ENCODE measurements at regions not wholly inside any gene's neighbourhood (a gene's known extent, or its start where the extent isn't known, plus 50 kb on each side); places are given as distances from the start of the nearest gene placed in this dataset.

DNA sequence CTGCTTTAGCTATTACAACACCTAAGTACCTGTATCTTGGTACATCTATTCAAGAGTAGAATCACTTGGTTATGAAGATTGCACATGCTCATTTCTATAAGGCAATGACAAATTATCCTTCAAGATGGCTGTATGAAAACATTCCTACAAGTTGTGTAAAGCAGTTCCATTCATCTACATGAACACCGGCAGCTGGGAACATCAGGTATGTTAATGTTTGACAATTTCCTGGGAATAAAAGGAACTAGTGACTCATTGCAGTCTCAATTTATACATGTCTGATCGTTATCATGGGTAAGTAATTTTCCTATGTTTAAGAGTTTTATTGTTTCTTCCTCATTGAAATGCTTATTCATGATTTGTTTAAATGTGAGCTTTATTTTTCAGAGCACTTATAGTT is 203.2 kb upstream of the SEMA3E start:
- TF ChIP-seq, protein P1, sequence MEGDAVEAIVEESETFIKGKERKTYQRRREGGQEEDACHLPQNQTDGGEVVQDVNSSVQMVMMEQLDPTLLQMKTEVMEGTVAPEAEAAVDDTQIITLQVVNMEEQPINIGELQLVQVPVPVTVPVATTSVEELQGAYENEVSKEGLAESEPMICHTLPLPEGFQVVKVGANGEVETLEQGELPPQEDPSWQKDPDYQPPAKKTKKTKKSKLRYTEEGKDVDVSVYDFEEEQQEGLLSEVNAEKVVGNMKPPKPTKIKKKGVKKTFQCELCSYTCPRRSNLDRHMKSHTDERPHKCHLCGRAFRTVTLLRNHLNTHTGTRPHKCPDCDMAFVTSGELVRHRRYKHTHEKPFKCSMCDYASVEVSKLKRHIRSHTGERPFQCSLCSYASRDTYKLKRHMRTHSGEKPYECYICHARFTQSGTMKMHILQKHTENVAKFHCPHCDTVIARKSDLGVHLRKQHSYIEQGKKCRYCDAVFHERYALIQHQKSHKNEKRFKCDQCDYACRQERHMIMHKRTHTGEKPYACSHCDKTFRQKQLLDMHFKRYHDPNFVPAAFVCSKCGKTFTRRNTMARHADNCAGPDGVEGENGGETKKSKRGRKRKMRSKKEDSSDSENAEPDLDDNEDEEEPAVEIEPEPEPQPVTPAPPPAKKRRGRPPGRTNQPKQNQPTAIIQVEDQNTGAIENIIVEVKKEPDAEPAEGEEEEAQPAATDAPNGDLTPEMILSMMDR (IDR thresholded peaks at IDR 0.05; ENCODE audit: low read depth, low read length), result no peak
- DNase-seq (ENCODE audit: low read depth in 2 of 2), result no peak
- H3K4me3 ChIP-seq (replicated peaks in 1 of 2; ENCODE audit: low read depth in 2 of 2, low read length in 2 of 2), result no peak overlapping the region

DNA sequence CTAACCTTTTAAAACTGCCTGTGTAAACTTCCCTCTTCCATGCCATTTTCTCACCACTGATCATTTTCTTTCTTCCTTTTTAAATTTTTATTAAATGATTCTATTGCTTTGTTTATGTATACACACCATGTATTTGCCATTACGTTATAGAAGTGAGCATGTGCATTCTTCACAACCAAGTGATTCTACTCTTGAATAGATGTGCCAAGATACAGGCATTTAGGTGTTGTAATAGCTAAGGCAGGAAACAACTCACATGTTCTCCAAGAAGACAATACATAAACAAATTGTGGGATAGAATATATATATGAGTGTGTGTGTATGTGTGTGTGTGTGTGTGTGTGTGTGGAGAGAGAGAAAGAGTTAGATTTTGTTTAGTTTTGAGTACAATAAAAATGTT is 202.6 kb upstream of the SEMA3E start:
- DNase-seq (ENCODE audit: low read depth in 2 of 2), result no peak
- no peak overlapping the region for H3K4me3 ChIP-seq (replicated peaks in 1 of 2; ENCODE audit: low read depth in 2 of 2, low read length in 2 of 2)
- TF ChIP-seq, protein P1 (IDR thresholded peaks at IDR 0.05; ENCODE audit: low read depth, low read length), result no peak

DNA sequence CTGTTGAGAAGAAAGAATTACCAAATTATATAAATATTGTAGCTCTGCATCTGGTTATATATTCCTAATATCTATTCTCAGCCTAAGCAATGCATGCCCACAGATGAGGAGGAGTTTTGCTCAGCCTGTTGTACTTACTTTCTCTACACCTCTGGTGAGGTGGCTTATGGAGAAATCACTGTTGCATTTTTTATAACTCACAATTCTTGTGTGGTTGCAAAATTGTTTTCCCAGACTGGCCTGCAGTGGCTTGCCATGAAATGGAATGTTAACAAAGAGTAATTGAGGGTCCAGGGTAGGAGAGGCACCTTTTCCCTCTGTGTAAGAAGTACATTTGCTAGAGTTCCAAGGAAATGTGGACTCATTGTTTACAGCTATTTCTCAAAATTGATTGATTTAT is 202.0 kb upstream of the SEMA3E start:
- H3K4me3 ChIP-seq (replicated peaks in 1 of 2; ENCODE audit: low read depth in 2 of 2, low read length in 2 of 2), result no peak overlapping the region
- TF ChIP-seq, protein P1 (IDR thresholded peaks at IDR 0.05; ENCODE audit: low read depth, low read length), result no peak
- DNase-seq (ENCODE audit: low read depth in 2 of 2), result no peak

DNA sequence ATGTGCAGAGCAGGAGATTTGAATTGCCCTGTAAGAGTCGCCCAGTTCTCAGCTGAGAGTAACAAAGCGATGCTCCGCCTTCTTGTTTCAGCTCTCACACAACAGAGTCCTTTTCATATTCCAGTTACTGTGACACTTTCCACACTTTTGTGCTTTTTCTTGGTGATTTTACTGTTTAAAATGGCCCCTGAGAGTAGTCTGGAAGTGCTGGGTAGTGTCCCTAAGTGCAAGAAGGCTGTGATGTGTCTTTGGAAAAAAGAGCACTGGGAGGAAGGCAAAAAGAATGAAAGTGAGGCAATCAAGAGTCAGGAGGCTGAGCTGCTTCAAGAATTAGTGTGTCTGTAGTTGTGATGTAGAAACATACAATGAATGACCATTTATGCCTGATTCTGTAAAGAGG is 201.2 kb upstream of the SEMA3E start:
- DNase-seq (ENCODE audit: low read depth in 2 of 2), result no peak
- TF ChIP-seq, protein P1 (IDR thresholded peaks at IDR 0.05; ENCODE audit: low read depth, low read length), result no peak

DNA sequence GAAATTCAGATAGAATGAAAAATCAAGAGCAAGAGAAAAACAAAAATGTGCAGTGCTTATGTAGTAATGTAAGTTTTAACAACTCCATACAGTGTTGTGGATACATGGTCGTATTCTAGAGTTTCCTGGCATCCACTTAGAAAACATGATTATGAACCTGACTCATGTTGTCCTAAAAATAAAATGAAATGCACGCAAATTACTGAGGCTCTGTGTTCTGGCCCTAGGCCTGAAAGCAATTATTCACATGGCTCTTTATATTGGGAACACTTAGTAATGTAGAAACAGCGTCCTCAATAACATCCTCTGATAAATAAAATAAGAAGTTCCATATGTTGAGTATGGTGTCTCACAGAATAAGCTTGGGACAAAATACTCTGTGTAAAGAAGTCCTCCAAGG is 200.2 kb upstream of the SEMA3E start:
- H3K4me3 ChIP-seq (replicated peaks in 1 of 2; ENCODE audit: low read depth in 2 of 2, low read length in 2 of 2), result no peak overlapping the region
- peak; percentile 20 to 28 for DNase-seq (ENCODE audit: low read depth in 2 of 2)
- TF ChIP-seq, protein P1 (IDR thresholded peaks at IDR 0.05; ENCODE audit: low read depth, low read length), result no peak

More for the DNA sequence above, 201.2 kb upstream of the SEMA3E start:
- no peak overlapping the region for H3K4me3 ChIP-seq (replicated peaks in 1 of 2; ENCODE audit: low read depth in 2 of 2, low read length in 2 of 2)

DNA sequence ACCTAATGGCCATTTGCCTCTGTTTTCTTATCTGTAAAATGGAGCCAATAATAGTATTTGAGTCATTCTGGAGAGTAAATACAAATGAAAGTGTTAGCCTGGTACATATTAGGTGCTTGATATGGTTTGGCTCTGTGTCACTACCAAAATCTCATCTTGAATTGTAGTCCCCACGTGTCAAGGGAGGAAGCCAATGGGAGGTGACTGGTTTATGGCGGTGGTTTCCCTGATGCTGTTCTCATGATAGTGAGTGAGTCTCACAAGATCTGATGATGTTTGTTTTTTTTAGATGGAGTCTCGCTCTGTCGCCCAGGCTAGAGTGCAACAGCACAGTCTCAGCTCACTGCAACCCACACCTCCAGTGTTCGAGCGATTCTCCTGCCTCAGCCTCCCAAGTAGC is 194.0 kb upstream of the SEMA3E start:
- DNase-seq (ENCODE audit: low read depth in 2 of 2), result no peak
- TF ChIP-seq, protein P1 (IDR thresholded peaks at IDR 0.05; ENCODE audit: low read depth, low read length), result no peak
- H3K4me3 ChIP-seq (replicated peaks in 1 of 2; ENCODE audit: low read depth in 2 of 2, low read length in 2 of 2), result no peak overlapping the region

DNA sequence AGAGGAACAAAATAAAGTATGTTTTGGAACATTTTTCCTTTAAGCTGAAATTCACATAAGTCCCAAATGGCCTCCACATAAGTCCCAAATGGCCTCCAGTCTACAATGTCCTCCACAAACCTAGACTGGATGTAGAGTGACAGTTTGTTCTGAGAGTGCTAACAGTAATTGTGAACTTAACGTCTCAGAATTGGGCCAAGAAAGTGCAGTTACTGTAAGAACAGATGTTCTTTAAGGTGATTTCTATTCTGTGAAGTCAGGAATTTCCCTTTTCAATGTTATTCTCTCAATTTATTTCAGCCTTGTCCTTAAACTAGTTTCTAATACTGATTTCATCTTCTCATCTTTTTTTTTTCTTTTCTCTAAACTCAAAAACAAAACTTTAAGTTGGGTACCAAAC is 188.7 kb upstream of the SEMA3E start:
- DNase-seq (ENCODE audit: low read depth in 2 of 2), result no peak
- no peak overlapping the region for H3K4me3 ChIP-seq (replicated peaks in 1 of 2; ENCODE audit: low read depth in 2 of 2, low read length in 2 of 2)
- TF ChIP-seq, protein P1 (IDR thresholded peaks at IDR 0.05; ENCODE audit: low read depth, low read length), result no peak

All from cardiac fibroblast (primary cell).